HepG2 (cell line): ENCODE measurements at regions not wholly inside any gene's neighbourhood (a gene's known extent, or its start where the extent isn't known, plus 50 kb on each side); places are given as distances from the start of the nearest gene placed in this dataset.

Experiments used
- ZNF318 ChIP-seq: sonication (generic); formaldehyde crosslinking; IDR thresholded peaks from 2 replicates; pipeline ENCODE4 v1.4.0; 2020; ENCODE audit warnings: mild to moderate bottlenecking, missing genetic modification reagents
- ZNF367 ChIP-seq: sonication (generic); formaldehyde crosslinking; IDR thresholded peaks from 2 replicates; pipeline ENCODE4 v1.4.0; 2020; ENCODE audit warnings: missing genetic modification reagents, borderline replicate concordance
- ZNF552 ChIP-seq: sonication (generic); formaldehyde crosslinking; IDR thresholded peaks from 2 replicates; pipeline ENCODE4 v1.9.0; 2022; ENCODE audit warnings: missing genetic modification reagents, mild to moderate bottlenecking, borderline replicate concordance
- ZNF616 ChIP-seq: sonication (generic); formaldehyde crosslinking; IDR thresholded peaks from 2 replicates; pipeline ENCODE4 v1.5.0; 2020; ENCODE audit warnings: low read depth, mild to moderate bottlenecking, missing genetic modification reagents

DNA sequence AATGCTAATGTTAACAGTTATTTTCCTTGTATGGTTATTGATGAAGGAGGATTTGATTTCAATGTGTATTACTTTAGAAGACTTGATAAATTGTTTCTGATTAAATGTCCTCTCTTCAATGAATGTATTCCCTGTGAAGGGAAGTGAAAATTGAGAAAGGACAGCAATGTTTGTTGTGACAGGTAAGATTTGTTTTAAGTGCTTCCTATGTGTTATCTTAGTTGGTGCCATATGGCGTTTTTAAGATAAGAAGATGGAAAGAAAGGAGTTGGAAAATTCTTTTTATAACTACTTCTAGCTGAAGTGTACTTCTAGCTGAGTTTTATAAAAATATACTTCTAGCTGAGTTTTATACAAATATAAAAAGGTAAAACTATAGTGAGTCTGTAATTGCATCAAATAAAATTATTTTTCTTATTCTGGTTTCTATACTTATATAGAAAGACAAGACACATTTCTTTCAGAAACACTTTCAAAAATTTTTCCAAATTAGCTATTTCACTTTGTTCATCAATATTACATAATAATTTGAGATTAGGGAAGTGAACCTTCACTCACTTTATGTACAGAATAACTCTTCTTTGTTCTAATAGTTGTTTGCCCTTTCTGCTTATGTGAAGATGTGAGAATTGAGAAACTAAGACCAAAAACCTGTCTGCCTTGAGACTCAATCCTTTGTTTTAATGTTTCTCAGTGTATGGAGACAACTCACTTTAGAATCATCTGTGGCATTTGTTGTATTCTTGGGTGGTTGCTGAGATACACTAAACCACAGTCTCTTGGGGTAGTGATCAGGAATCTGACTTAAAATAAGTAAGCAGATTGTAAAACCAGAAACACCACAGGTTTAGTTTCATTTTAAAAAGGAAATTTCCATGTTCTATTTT, 382.9 kb upstream of the B3GALT2 start (continued):
- TF ChIP-seq ZNF318 (CRISPR knock-in tag) (no peak), ZNF616 (CRISPR knock-in tag) (no peak), ZNF367 (no peak), ZNF552 (CRISPR knock-in tag) (no peak)
